ENCODE measurements at regions not wholly inside any gene's neighbourhood (a gene's known extent, or its start where the extent isn't known, plus 50 kb on each side); places are given as distances from the start of the nearest gene placed in this dataset.

GRCh38 chr10:130740166-130740565 lies 571.4 kb downstream of the TCERG1L start:
- H3K27ac ChIP-seq = no peak overlapping the region
- H3K36me3 ChIP-seq = no peaks in the 10 kb centered on the region
- H3K4me1 ChIP-seq = no peaks in the 10 kb centered on the region
- TF ChIP-seq CTCF (IDR thresholded peaks at IDR 0.05 in 8 of 11, conservative IDR thresholded peaks at IDR 0.05 in 3 of 11) (no peak), POLR2A (IDR thresholded peaks at IDR 0.05) (no peak), POLR2AphosphoS5 (IDR thresholded peaks at IDR 0.05) (no peak)
- peak; percentile 71 for DNase-seq
- no peak overlapping the region for H3K4me3 ChIP-seq
- intact Hi-C loops (cut with DNase I; ENCODE audit: low total_unique reads) = no loop called here
- peaks cover 0 to 16% (median 0%) of the 10 kb centered on the region in 7 donors for H3K27me3 ChIP-seq (replicated peaks in 1 of 7)
- H3K9me3 ChIP-seq = no peaks in the 10 kb centered on the region
- 78 to 83% (median 81%) methylated on average over 7 to 11 of the region's 11 CpGs for WGBS, 5 donors

GRCh38 chr10:130740915-130741750 lies 570.4 kb downstream of the TCERG1L start:
- DNase-seq = peak; percentile 72
- Histone ChIP-seq H3K4me1 (no peaks in the 10 kb centered on the region), H3K27me3 (replicated peaks in 1 of 7) (peaks cover 0 to 16% (median 0%) of the 10 kb centered on the region in 7 donors), H3K4me3 (no peak overlapping the region), H3K27ac (no peak overlapping the region), H3K36me3 (no peaks in the 10 kb centered on the region), H3K9me3 (no peaks in the 10 kb centered on the region)
- WGBS, 5 donors = 72 to 83% (median 76%) methylated on average over 20 of the region's 20 CpGs
- intact Hi-C loops (cut with DNase I; ENCODE audit: low total_unique reads) = no loop called here
- TF ChIP-seq POLR2A (IDR thresholded peaks at IDR 0.05) (no peak), POLR2AphosphoS5 (IDR thresholded peaks at IDR 0.05) (no peak), CTCF (IDR thresholded peaks at IDR 0.05 in 8 of 11, conservative IDR thresholded peaks at IDR 0.05 in 3 of 11) (no peak)

- Histone ChIP-seq H3K36me3 (no peaks in the 10 kb centered on the region), H3K4me1 (no peaks in the 10 kb centered on the region), H3K9me3 (no peaks in the 10 kb centered on the region), H3K27ac (no peak overlapping the region), H3K4me3 (no peak overlapping the region), H3K27me3 (replicated peaks in 1 of 7) (peaks cover 0 to 16% (median 0%) of the 10 kb centered on the region in 7 donors)
- TF ChIP-seq CTCF (IDR thresholded peaks at IDR 0.05 in 8 of 11, conservative IDR thresholded peaks at IDR 0.05 in 3 of 11) = no peak
- TF ChIP-seq POLR2A (IDR thresholded peaks at IDR 0.05) = no peak
- no peak for TF ChIP-seq POLR2AphosphoS5 (IDR thresholded peaks at IDR 0.05)
- intact Hi-C loops (cut with DNase I; ENCODE audit: low total_unique reads) = no loop called here
- peak; percentile 49 for DNase-seq
- 78 to 88% (median 83%) methylated on average over 22 to 23 of the region's 23 CpGs for WGBS, 5 donors
Measured at GRCh38 chr10:130741901-130742855, 569.3 kb downstream of the TCERG1L start.
